Jurkat, Clone E6-1 (cell line): ENCODE measurements at regions not wholly inside any gene's neighbourhood (a gene's known extent, or its start where the extent isn't known, plus 50 kb on each side); places are given as distances from the start of the nearest gene placed in this dataset.

Experiments used
- DNase-seq: peaks from one replicate; pipeline ENCODE4 v3.0.0-alpha.2; 2011; ENCODE audit warnings: low read depth, low spot score
- H3K4me3 ChIP-seq: 2 replicates; pipeline ENCODE4 v1.5.1; 2011; ENCODE audit warnings: mild to moderate bottlenecking, low read length, control low read depth, moderate library complexity

DNA sequence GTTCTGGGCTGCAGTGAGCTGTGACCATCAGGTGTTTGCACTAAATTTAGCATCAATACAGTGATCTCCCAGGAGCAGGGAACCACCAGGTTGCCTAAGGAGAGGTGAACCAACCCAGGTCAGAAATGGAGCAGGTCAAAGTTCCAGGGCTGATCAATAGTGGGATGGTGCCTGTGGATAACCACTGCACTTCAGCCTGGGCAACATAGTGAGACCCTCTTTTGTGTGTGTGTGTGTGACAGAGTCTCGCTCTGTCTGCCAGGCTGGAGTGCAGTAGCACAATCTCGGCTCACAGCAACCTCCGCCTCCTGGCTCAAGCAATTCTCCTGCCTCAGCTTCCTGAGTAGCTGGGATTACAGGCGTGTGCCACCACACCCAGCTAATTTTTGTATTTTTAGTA lies 163.7 kb upstream of the SERTAD2 start:
- H3K4me3 ChIP-seq = no peak overlapping the region
- no peak for DNase-seq

DNA sequence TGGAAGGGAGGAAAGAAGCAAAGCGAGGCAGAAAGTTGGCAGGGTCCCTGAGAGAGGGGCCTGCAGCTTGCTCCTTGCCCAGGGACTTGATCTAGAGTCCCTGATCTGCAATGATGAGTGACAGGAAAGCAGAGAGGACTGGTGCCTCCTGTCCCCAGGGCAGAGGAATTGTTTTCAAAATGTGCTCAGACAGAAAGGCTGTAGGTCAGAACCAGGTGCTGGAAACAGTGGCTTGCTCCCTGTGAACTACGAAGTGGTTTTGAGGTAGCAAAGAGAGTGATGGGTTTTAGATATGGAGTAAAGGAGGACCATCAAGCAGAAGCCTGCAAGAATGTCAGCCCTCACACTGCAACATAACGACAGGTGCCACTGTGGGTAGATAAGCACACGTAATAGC lies 164.9 kb upstream of the SERTAD2 start:
- H3K4me3 ChIP-seq = no peak overlapping the region
- DNase-seq = no peak

DNA sequence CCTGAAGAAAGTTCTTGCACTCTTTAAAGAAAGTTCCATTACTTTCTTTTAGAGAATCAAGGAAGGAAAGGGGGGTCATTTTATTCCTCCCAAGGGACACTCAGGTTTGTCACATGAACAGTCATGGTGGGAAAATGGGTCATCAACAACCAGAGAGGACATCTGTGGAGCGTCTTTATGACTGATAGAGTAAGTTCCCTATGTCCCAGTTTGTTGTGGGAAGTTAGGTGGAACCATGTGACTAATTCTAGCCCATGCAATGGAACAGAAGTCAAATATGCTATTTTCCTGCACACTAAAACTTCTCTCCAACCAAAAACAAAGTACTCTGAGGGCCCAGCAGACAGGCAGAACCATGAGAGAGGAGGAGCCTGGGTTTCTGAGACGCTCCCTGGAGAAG lies 165.6 kb upstream of the SERTAD2 start:
- no peak overlapping the region for H3K4me3 ChIP-seq
- DNase-seq = no peak

DNA sequence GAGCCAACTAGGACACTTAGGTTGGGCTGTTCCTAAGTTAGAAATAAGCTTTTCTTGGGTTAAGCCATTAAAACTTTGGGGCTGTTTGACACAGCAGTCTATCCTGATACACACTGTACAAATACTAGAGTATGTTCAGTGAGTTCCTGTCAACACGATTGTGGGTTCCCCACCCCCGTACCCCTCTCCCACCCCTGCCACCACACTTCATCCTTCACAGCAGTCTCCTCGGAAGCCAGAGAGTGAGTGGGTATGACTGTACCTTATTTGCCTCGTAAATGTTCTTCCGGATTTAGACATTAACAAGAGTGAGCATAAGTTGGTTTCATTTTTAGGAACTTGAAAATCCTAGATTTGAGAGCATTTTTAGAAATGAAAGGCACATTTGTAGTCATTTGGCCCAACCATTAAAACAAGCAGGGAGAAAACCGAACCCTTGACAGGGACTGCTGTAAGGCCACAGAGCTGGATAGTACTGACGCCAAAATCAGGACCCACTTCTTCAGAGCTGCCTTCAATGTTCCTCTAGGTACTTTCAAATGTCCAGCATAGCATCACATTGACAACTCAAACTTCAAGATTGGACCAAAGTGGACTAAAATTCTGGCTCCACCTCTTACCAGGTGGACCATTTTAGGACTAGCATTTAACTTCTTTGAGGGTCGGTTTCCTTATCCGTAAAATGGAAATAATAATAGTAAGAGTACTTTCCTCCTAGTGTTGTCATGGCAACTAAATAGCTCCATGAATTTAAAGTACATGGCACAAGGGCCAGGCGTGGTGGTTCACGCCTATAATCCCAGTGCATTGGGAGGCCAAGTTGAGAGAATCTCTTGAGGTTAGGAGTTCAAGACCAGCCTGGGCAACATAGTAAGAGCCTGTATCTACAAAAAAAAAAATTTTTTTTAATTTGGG lies 166.3 kb upstream of the SERTAD2 start:
- no peak for DNase-seq
- H3K4me3 ChIP-seq = no peak overlapping the region

DNA sequence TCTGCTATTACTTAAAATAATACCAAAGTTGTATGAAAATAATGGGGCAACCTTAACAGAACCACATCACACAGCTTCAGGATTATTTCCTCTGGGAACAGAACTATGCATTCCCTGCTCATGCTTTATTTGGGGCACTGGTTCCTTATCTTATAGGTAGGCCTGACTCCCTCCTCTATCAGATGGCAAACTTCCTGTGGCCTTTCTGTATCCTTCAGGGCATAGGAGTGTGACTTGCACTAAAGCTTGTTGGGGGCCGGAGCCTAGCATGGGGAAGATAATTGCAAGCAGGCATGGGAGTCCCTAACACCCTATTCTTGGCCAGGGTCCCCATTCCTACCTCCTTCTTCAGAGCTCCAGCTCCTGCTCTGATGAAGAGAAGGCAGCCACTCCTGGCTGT lies 167.2 kb upstream of the SERTAD2 start:
- H3K4me3 ChIP-seq = no peak overlapping the region
- DNase-seq = no peak

DNA sequence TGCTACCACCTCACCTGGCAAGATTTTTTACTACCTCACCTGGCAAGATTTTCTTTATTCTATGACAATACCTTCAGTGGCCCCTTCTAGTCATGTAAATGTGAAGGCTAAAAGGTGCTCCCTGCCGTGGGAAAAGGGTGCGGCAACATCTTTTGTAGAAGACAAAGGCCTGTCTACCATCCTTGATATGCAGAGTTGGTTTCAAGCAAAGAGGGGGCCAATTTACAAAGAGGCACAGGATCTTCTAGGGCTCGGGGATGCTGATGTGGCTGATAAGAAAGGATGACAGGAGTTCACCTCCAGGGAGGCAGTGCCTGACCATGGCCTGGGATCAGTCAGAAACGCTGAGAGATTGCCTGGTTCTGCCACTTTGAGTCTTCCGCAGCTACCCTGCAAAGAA lies 165.4 kb upstream of the SLC1A4 start:
- DNase-seq = no peak

DNA sequence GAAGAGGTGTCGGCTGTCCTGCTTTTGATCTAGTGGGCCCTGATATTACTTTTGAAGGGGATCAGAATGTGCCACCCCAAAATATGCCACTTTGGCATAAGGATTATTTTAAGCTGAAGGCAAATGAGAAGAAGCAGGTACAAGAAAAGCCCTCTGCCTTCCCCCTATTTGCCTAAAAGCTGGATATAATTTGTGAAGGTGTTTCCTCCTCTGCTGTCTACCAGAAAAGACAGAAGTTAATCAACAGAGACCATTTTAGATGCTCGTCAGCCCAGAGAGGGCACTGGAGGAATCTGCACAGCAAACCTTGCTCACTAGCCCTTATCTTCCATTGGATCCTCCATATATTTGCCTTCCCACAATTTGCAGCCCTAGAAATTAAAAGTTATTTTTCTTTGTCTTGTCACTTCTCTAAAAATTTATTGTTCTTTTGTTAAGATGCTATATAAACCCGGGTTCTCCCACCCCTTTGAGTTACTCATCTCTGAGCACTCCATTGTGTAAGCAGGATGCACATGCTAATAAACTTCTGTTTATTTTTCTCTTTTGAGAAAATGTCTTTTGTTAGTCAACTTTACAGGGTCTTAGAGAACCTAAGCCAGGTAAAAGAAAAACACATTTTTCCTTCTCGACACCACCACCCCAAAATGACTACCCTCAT lies 163.2 kb upstream of the SLC1A4 start:
- no peak for DNase-seq
- H3K4me3 ChIP-seq = no peak overlapping the region

More for the DNA sequence above, 165.4 kb upstream of the SLC1A4 start:
- H3K4me3 ChIP-seq = no peak overlapping the region

DNA sequence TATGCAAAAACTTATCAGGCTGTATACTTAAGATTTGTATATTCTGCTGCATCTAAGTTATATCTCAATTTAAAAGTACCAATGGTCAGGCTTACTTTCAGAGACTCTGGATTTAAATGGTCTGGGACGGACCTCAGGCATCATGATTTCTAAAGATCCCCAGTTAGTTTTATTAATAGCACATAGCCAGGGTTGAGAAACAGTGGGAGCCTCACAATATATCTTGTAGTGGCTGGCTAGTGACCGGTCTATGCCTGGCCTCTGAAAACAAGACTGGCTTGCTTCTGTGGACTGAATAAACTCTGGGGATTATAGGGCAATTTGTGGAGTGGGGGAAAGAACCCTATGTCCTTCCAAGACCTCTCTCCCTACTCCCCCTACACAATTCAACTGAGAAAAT lies 162.5 kb upstream of the SLC1A4 start:
- DNase-seq = no peak
- H3K4me3 ChIP-seq = no peak overlapping the region

DNA sequence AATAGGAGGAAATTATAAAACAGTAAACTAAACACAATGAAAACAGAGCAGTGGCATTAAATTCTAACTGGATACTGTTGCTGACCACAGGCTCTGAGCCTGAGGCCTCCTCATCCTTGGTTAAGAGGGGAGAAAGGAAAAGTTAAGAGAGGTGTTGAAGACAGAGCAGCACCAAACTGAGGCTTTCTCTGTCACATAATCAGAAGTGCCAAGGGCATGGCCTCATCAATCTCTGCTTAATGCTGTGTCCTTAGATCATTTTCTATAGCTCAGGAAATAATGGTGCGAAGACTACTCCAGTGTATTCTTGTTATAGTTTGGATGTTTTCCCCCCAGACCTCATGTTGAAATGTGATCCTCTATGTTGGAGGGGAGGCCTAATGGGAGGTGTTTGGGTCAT lies 160.9 kb upstream of the SLC1A4 start:
- no peak for DNase-seq
- H3K4me3 ChIP-seq = no peak overlapping the region

DNA sequence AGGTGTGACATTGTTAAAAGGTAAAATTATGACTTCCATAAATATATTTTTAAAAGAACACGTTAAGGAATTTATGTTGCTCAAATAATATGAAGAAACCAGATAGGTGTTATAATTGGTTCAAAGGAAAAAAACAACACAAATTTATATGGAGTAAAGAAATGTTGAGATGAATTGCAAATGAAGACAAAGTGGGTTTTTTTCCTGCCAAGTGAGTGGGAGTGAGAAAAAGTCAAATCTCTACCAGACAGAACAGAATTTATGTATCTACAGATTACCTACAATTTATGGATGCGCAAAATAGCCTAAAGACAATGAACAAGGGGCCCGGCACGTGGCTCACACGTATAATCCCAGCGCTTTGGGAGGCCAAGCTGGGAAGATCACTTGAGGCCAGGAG lies 159.7 kb upstream of the SLC1A4 start:
- no peak for DNase-seq
- H3K4me3 ChIP-seq = no peak overlapping the region

DNA sequence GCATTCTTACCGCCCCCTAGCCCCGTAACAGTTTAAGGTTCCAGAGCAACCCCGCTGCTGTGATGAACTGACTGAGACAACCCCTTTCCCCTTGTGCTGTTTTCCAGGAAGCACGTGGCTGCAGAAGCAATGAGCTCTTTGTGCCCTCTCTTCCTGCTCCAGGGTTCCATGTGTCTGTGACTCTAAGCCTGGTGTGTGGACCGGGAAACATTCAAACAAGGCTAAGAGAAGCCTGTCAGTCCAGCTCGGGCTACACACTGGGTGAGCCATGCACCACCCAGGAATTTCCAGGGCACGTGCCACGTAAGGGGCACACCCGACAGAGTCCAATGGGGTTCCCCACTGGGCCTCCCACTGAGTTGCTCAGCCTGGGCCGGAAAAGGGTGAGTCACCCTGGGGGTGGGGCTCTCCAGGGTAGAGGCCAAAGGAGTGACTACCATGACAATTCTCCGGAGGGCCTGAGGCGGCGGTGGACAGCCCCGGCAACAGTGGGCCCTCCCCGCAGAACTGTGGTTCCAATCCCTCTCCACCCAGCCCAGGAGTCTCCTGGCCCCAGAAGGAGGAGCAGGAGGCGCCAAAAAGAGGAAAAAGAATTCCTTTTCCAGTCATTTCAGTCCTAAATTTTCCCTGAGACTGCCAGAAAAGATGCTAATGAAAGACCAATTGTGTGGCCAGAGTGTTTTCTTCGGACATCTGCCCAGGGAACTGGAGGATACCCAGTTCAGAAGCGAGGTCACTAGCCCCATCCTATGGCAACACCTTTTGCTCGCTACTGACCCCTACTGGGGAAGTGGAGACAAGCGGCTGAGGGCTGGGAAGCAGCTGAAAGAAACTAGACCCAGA lies 157.8 kb upstream of the SLC1A4 start:
- H3K4me3 ChIP-seq = no peak overlapping the region
- DNase-seq = peak; percentile 53

DNA sequence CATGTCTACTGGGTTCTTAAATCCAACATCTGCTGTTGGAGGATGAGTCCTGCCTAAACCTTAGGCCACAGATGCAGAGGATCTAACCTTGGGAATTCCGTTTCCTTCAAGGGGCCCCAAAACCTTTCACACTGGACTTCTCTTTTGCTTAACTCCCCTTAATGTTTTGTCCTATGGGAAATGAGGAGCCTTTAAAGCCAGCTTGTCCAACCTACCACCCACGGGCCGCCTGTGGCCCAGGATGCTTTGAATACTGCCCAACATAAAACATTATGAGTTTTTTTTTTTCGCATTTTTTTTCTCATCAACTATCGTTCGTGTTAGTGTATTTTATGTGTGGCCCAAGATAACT lies 157.2 kb upstream of the SLC1A4 start:
- DNase-seq = no peak
- H3K4me3 ChIP-seq = no peak overlapping the region

DNA sequence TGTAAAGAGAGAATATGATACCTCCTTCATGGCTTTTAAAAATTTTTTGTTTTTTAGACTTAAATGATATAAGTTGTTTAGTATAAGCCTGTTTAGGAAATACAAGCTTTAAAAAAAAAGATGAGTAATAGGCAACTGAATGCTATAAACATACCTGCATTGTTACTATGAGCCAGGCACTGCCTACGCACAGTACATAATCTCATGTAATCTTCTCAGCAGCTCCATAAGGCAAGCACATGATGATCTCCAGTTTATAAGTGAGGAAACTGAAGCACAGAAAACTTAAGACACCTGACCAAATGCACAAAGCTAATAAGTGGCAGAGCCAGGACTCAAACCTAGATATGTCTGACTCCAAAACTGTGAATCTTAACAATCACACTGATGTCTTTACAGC lies 156.3 kb upstream of the SLC1A4 start:
- no peak for DNase-seq
- no peak overlapping the region for H3K4me3 ChIP-seq

DNA sequence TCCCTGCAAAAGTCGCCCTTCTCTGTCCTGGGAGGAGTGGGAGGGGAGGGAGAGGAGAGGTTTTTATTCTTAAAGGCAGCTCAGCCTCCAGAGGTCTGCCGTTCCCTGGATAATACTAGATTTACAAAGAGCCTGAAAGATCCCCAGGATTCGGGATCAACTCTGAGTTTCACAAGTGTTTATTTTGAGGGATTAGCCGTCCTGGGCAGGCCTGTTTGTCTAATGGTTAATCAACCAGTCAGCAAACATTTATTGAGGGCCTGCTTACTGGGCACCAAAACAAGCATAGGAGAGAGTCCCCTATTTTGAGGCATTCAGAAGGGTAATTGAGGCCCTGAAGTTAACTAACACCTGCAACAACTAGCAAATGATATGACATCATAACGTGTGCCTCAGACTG lies 152.6 kb upstream of the SLC1A4 start:
- DNase-seq = no peak
- no peak overlapping the region for H3K4me3 ChIP-seq

DNA sequence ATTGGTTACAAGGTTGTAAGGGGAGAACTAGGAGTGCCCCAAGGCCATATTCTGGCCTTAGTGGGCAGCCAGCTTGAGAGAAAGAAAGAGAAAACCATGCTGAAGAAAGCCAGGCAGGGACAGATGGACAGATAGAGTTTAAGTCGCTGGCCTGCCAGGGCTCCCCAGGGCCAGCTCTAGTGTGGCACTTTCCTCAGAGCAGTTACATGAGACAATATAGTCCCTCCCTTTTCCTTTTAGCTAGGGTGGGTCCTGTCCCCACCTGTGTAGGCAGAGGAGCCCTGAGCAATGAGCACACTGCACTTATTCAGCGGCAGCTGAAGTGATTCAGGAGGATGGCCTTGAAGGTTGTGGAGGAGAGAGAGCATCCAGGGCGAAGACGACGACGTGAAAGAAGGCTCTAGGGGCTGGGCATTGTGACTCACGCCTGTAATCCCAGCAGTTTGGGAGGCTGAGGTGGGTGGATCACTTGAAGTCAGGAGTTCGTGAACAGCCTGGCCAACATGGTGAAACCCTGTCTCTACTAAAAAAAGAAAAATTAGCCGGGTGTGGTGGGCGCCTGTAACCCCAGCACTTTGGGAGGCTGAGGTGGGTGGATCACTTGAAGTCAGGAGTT lies 152.0 kb upstream of the SLC1A4 start:
- H3K4me3 ChIP-seq = no peak overlapping the region
- DNase-seq = no peak

DNA sequence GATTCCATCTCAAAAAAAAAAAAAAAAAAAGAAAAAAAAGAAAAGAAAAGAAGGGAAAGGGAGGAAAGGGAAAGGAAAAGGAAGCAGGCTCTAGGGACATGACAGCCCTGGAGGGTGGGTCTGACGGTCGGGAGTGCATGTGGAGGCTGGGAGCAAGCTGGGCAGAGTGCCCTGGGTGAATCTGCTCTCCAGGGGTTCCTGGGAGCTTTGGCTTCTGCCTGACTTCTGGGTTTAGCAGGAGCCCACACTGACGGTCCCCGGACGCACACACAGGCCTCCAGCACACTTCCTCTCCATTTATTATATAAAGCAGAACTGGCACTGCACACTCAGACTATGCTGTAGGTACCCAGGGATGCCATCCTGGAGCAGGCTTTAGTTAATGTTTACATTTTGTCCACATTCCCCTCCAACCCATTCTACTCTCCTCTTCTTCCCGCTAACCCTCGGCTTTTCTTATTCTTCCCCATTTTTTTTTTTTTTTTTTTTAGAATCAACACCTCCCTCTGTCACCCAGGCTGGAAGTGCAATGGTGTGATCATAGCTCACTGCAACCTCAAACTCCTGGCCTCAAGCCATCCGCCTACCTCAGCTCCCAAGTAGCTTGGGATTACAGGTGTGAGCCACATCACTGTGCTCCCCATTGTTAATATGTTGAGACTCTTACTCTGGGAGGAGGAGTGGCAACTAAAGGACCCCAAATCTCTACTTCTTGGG lies 151.1 kb upstream of the SLC1A4 start:
- H3K4me3 ChIP-seq = no peak overlapping the region
- no peak for DNase-seq

DNA sequence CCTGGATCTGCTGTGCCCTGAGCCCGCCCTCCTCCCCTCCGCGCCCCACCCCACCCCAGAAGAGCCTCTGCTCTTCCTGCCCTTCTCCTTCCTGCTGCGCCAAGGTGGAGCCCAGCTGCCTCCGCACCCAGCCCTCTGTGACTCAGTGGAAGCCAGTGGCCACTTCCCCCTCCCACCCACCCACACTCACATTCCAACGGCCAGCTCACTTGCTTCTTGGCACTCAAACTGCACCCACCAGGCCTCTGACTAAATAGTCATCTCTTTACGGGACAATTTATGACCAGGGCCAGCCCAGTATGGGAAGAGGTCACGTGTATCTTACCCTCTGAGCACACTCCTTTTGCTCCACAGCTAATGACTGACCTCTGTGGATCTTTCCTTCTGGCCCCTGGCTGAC lies 150.4 kb upstream of the SLC1A4 start:
- DNase-seq = no peak
- no peak overlapping the region for H3K4me3 ChIP-seq

DNA sequence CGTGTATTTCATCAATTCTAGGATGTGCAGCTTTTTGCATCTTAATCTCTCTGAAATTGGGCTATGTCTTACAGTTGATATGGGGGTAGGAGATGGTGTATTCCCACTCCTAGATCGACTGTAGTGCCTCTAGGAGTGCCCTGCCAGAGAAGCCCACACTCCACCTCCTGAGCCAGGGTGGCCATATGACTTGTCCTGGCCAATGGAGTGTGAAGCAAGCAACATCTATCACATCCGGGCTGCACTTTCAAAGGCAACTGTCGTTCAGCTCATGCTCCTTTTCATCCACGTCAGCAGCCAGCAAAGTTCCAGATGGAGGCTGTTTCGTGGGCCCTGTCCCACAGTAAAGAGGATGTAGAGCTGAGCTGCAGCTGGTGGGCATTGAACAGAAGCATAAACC lies 149.4 kb upstream of the SLC1A4 start:
- no peak overlapping the region for H3K4me3 ChIP-seq
- DNase-seq = peak; percentile 30

DNA sequence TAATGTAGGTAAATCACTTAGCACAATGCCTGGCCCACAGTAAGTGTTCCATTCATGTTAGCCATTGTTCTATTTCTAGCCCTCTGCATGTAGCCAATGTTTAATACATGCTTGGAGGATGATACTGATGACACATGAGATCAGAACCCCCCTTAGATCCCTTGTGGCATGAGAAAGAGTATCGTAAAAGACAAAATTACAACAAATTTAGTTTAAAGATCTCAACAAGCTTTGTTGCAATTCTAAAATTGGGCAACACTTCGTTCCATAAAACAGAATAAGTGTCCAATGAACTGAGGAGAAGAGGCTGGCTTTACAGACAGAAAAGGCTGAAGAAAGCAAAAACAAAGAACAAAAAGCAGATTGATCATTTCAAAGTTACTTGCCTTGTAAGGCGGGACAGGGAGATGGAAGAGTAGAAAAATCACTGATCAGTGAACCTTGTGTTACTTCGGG lies 148.7 kb upstream of the SLC1A4 start:
- H3K4me3 ChIP-seq = no peak overlapping the region
- no peak for DNase-seq
